ENCODE measurements at regions not wholly inside any gene's neighbourhood (a gene's known extent, or its start where the extent isn't known, plus 50 kb on each side); places are given as distances from the start of the nearest gene placed in this dataset.

DNA sequence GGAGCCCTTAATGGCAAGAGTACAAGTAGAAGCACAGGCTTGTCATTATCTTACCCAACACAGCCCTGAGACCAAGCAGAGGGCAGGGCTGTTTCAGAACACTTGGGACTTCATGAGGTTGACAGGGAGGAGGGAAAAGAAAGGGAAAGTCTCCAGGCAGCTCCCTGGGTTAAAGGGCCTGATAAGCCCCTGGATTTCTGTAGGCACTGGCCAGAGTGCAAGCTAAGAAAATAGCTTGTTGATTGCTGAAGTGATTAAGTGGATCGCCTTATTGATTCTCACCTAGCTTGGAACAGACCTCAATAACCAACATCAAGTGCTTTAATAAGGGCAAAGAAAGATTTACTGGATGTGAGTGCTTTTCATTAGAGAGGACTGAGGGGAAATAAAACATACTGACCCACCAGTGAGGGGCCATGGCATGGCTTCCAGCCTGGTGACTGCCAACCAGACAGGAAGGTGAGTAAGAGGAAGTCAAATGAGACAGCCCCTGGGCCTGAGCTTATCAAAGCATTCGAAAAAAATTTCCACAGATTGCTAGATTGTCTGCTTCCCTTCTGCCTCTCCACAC is 121.4 kb upstream of the NFIA start:
- TF ChIP-seq ZNF239 (tag by site-specific recombination; IDR thresholded peaks at IDR 0.05) (no peak), ZNF174 (tag by site-specific recombination; IDR thresholded peaks at IDR 0.05) (no peak), ZNF521 (tag by site-specific recombination; IDR thresholded peaks at IDR 0.05) (no peak), ZNF341 (tag by site-specific recombination; IDR thresholded peaks at IDR 0.05; ENCODE audit: low read depth) (no peak), ZNF169 (tag by site-specific recombination; IDR thresholded peaks at IDR 0.05) (no peak), ZIC2 (tag by site-specific recombination; IDR thresholded peaks at IDR 0.05) (no peak), ZNF560 (tag by site-specific recombination; IDR thresholded peaks at IDR 0.05; ENCODE audit: borderline replicate concordance) (no peak), SP7 (tag by site-specific recombination; IDR thresholded peaks at IDR 0.05) (no peak), ZNF670 (tag by site-specific recombination; IDR thresholded peaks at IDR 0.05; ENCODE audit: low read depth) (no peak), ZNF18 (tag by site-specific recombination; IDR thresholded peaks at IDR 0.05) (no peak), ZNF2 (tag by site-specific recombination; IDR thresholded peaks at IDR 0.05) (no peak), ZNF362 (tag by site-specific recombination; IDR thresholded peaks at IDR 0.05) (no peak)
- TF ChIP-seq, protein P1, sequence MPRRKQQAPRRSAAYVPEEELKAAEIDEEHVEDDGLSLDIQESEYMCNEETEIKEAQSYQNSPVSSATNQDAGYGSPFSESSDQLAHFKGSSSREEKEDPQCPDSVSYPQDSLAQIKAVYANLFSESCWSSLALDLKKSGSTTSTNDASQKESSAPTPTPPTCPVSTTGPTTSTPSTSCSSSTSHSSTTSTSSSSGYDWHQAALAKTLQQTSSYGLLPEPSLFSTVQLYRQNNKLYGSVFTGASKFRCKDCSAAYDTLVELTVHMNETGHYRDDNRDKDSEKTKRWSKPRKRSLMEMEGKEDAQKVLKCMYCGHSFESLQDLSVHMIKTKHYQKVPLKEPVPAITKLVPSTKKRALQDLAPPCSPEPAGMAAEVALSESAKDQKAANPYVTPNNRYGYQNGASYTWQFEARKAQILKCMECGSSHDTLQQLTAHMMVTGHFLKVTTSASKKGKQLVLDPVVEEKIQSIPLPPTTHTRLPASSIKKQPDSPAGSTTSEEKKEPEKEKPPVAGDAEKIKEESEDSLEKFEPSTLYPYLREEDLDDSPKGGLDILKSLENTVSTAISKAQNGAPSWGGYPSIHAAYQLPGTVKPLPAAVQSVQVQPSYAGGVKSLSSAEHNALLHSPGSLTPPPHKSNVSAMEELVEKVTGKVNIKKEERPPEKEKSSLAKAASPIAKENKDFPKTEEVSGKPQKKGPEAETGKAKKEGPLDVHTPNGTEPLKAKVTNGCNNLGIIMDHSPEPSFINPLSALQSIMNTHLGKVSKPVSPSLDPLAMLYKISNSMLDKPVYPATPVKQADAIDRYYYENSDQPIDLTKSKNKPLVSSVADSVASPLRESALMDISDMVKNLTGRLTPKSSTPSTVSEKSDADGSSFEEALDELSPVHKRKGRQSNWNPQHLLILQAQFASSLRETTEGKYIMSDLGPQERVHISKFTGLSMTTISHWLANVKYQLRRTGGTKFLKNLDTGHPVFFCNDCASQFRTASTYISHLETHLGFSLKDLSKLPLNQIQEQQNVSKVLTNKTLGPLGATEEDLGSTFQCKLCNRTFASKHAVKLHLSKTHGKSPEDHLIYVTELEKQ (tag by site-specific recombination; IDR thresholded peaks at IDR 0.05; ENCODE audit: borderline replicate concordance), result no peak
- TF ChIP-seq, protein P2, sequence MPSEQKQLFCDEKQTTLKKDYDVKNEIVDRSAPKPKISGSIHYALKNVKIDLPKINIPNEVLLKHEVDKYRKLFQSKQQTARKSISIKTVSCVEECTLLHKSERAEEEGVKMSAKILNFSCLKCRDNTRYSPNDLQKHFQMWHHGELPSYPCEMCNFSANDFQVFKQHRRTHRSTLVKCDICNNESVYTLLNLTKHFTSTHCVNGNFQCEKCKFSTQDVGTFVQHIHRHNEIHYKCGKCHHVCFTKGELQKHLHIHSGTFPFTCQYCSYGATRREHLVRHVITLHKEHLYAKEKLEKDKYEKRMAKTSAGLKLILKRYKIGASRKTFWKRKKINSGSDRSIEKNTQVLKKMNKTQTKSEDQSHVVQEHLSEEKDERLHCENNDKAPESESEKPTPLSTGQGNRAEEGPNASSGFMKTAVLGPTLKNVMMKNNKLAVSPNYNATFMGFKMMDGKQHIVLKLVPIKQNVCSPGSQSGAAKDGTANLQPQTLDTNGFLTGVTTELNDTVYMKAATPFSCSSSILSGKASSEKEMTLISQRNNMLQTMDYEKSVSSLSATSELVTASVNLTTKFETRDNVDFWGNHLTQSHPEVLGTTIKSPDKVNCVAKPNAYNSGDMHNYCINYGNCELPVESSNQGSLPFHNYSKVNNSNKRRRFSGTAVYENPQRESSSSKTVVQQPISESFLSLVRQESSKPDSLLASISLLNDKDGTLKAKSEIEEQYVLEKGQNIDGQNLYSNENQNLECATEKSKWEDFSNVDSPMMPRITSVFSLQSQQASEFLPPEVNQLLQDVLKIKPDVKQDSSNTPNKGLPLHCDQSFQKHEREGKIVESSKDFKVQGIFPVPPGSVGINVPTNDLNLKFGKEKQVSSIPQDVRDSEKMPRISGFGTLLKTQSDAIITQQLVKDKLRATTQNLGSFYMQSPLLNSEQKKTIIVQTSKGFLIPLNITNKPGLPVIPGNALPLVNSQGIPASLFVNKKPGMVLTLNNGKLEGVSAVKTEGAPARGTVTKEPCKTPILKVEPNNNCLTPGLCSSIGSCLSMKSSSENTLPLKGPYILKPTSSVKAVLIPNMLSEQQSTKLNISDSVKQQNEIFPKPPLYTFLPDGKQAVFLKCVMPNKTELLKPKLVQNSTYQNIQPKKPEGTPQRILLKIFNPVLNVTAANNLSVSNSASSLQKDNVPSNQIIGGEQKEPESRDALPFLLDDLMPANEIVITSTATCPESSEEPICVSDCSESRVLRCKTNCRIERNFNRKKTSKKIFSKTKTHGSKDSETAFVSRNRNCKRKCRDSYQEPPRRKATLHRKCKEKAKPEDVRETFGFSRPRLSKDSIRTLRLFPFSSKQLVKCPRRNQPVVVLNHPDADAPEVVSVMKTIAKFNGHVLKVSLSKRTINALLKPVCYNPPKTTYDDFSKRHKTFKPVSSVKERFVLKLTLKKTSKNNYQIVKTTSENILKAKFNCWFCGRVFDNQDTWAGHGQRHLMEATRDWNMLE (tag by site-specific recombination; conservative IDR thresholded peaks at IDR 0.05; ENCODE audit: low read depth), result no peak
- no peak overlapping the region for H3K27ac ChIP-seq (ENCODE audit: extremely low read depth, low read depth, low read length)
- ChIA-PET CTCF (interaction anchor here (0.6 to 0.7 kb wide), 2 partner anchors 85 to 1014 kb away, joined by 3 read pairs; no protein-coding TSS in a partner anchor), POLR2A (no interaction called here)
- no peaks in the 10 kb centered on the region for H3K36me3 ChIP-seq (ENCODE audit: control insufficient read depth in 2 of 2, insufficient read depth in 1 of 2, low read length in 2 of 2)
- no peak overlapping the region for H3K4me3 ChIP-seq (ENCODE audit: low read depth, low read length)
- H3K4me1 ChIP-seq (ENCODE audit: control insufficient read depth, insufficient read depth, low read length), result no peaks in the 10 kb centered on the region
- H3K9me3 ChIP-seq (ENCODE audit: control insufficient read depth, insufficient read depth, low read depth, low read length), result no peaks in the 10 kb centered on the region

Measured in HEK293 (cell line).